Right ventricle myocardium superior (tissue), 1 donor: ENCODE measurements at regions not wholly inside any gene's neighbourhood (a gene's known extent, or its start where the extent isn't known, plus 50 kb on each side); places are given as distances from the start of the nearest gene placed in this dataset.

Source experiments
- ATAC-seq: fragments of 200-7000 bp; cut with Tn5 transposase; one replicate; pipeline ENCODE4 v1.9.1; 2020; ENCODE audit warnings: mild to moderate bottlenecking; ENCODE audit not compliant: poor library complexity
- DNase-seq: peaks from one replicate; pipeline ENCODE4 v3.0.0-alpha.2; 2020
- intact Hi-C: fragments of 100-400 bp; cut with DNase I; formaldehyde crosslinking; loops from one replicate; pipeline ENCODE4 v1.11.2; 2022
- donor health status: DM: no; HTN: yes; CAD: no; lungs with severe emphysema.

DNA sequence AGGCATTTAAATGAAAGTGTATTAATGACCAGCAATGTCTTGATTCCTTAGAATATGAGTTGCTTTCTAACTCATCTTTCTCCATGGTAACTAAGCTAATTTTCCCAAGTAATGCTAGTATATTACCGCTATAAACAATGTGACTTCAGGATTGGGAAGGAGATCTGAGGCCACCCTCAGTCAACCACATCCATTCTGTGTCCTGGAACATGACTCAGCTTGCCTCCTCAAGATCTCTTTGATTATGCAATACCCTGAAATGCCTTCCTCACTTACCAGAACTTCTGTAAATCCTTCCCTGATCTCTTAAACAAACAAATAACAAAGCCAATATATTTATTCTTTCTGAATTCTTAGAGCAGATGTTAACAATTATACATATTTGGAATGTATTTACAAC is 1495.5 kb downstream of the PCDH18 start:
- ATAC-seq (no peak), DNase-seq (no peak)
- intact Hi-C loops = no loop called here

- ATAC-seq = no peak
- intact Hi-C loops = no loop called here
- DNase-seq = no peak
Observed at GRCh38 chr4:136032391-136032790, 1499.9 kb downstream of the PCDH18 start.

GRCh38 chr4:136025540-136025939 is 1506.8 kb downstream of the PCDH18 start:
- intact Hi-C loops = no loop called here
- ATAC-seq = no peak

DNA sequence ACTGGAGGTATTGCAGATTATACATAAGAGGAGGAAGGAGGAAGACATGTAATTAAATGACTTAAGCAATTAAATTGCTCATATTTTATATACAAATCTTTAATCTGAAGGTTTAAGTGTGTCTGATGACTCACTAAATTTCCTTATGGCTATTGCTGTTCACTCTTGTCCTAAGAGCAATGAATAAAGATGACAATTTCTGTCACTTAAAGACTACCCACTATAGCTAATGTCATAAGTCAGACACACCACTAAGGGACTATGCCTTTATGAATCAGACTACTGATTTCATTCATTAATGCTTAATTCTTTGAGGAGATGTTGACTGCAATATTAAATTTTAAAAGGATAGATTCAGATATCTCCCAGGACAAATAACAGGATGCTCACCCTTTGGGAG is 1514.7 kb downstream of the PCDH18 start:
- no peak for DNase-seq
- ATAC-seq = no peak
- intact Hi-C loops = no loop called here

More at GRCh38 chr4:136025540-136025939, 1506.8 kb downstream of the PCDH18 start:
- DNase-seq = no peak

- ATAC-seq (no peak), DNase-seq (no peak)
- intact Hi-C loops = no loop called here
Observed at GRCh38 chr4:136012220-136012619, 1520.1 kb downstream of the PCDH18 start.

GRCh38 chr4:136009258-136009832 is 1522.9 kb downstream of the PCDH18 start:
- intact Hi-C loops = no loop called here
- DNase-seq (no peak), ATAC-seq (no peak)

DNA sequence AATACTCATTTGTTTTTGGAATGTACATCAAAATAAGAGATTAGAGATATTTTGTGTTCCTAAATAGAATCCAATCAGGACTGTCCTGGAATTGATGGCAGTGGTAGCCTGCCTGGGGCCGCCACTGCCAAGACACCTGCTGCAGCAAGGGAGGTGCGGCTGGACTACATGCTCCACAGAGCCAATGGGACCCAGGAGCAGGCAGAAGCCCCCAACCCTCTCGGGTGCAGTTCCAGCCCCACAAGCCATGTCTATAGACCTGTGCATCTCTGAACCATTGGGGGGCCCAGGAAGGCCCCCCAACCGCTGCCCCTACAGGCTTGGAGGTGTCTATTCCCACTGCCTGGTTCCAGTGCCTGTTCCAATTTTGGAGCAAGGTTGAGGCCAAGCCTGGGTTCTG is 1524.3 kb downstream of the PCDH18 start:
- DNase-seq = no peak
- intact Hi-C loops = no loop called here
- ATAC-seq = no peak

DNA sequence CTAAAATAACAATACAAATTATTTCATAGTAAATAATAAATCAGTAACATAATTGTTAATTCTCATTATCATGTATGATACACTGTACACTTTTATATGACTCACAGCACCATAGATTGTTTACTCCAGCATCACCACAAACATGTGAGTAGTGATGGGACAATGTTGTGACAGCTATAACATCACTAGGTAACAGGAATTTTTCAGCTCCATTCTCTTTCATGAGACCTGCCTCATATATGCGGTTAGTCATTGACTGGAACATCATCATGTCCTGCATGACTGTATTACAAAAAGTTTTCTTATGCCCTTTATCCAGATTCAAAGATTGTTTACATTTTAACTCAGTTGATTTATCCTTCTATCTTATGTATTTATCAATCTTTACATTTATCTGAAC is 1530.0 kb downstream of the PCDH18 start:
- ATAC-seq (no peak), DNase-seq (no peak)
- intact Hi-C loops = no loop called here

DNA sequence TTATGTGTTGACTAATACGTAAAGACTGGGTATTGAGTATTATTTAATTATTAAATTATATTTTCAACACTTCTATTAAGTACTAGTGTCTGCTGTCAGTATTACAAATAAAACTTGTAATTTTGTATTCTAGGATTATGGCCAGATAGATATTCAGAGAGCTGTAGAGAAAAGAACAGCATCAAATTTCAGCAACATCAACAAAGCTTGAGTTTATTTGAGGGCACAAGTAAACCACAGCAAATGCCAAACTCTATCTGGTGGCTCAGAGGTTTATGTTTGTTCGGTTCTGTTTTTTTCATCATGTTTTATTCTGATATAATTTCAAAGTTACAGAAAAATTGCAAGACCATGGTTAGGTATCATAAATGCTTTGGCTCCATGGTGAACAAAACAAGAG is 1530.5 kb downstream of the PCDH18 start:
- no peak for DNase-seq
- intact Hi-C loops = no loop called here
- no peak for ATAC-seq

GRCh38 chr4:136000246-136000645 is 1532.0 kb downstream of the PCDH18 start:
- ATAC-seq (no peak), DNase-seq (no peak)
- intact Hi-C loops = no loop called here

DNA sequence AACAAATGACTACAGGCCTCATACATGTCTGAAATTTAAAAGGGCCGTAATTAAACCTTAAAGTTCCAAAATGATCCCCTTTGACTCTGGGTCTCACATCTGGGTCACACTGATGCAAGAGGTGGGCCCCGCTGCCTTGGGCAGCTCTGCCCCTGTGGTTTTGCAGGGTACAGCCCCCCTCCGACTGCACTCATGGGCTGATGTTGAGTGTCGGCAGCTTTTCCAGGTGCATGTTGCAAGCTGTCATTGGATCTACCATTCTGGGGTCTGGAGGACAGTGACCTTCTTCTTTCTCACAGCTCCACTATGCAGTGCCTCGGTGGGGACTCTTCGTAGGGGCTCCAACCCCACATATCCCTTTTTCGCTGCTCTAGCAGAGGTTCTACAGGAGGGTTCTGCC is 1537.9 kb downstream of the PCDH18 start:
- ATAC-seq = no peak
- intact Hi-C loops = no loop called here
- DNase-seq = no peak

- no peak for DNase-seq
- intact Hi-C loops = no loop called here
- ATAC-seq = no peak
Observed at GRCh38 chr4:135976860-135977259, 1555.4 kb downstream of the PCDH18 start.

GRCh38 chr4:135966936-135967335 is 1565.4 kb downstream of the PCDH18 start:
- no peak for ATAC-seq
- intact Hi-C loops = no loop called here
- no peak for DNase-seq

DNA sequence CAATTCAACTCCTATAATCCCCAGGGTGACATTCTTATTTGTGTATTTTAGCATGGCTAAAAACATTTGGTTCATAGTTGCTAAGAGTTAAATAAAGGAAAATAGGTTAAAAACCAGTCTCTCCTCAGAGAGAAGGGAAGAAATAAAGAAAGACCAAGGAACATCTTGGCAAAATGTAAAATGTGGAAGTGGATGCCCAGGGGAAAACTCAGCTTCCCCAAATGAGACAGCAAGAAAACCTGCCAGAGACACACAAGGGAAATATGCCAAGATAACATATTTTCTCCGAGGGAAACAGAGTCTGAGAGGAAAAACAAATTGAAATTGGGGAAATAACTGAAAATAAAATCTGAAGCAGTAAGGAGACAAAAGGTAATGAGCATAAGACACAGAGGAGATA is 1569.3 kb downstream of the PCDH18 start:
- ATAC-seq = no peak
- intact Hi-C loops = no loop called here
- no peak for DNase-seq

GRCh38 chr4:135949931-135950330 is 1582.4 kb downstream of the PCDH18 start:
- no peak for ATAC-seq
- intact Hi-C loops = no loop called here
- no peak for DNase-seq

DNA sequence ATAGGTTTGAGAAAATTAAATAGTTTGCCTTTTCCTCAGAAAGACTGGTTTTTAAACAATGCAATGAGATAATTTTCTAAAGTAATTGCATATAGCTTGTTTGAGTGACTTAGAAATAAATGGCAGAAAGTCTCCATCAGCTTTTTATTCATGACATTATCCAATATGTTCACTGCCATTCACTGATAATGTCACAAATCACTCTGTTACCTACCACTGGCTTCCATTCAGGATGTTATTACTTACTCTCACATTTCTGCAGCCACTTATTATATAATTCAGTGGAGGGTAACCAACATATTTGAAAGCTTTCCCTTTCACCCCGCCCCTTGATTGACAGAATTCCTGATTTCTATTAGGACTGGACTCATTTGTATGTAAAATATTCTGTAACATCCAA is 1583.5 kb downstream of the PCDH18 start:
- intact Hi-C loops = no loop called here
- ATAC-seq = no peak
- DNase-seq = no peak

DNA sequence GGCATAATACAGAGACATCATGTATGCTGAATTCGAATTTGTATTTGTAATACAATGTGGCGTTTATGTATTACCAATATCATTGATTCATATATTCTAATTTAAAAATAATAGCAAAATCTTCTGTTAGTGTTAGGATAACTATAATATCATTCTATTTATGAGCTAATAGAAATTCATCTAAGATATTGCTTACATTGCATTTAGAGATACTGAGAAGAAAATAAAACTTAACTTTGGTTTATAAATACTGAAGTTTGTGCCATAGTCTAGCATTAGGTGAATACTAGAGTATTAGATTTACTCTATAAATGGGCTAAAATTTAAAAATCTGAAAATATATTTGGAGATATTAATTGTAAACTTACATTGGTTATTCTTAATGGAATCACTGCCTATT is 1590.6 kb downstream of the PCDH18 start:
- no peak for ATAC-seq
- no peak for DNase-seq
- intact Hi-C loops = no loop called here

GRCh38 chr4:135934026-135934425 is 1598.3 kb downstream of the PCDH18 start:
- intact Hi-C loops = no loop called here
- DNase-seq (no peak), ATAC-seq (no peak)

- intact Hi-C loops = no loop called here
- ATAC-seq (no peak), DNase-seq (no peak)
Observed at GRCh38 chr4:135927651-135928050, 1604.6 kb downstream of the PCDH18 start.

- DNase-seq (no peak), ATAC-seq (no peak)
- intact Hi-C loops = no loop called here
Observed at GRCh38 chr4:135921081-135921480, 1611.2 kb downstream of the PCDH18 start.

GRCh38 chr4:135917011-135917410 is 1615.3 kb downstream of the PCDH18 start:
- no peak for ATAC-seq
- DNase-seq = no peak
- intact Hi-C loops = no loop called here
